Peyer's patch (tissue), 4 donors: ENCODE measurements at regions not wholly inside any gene's neighbourhood (a gene's known extent, or its start where the extent isn't known, plus 50 kb on each side); places are given as distances from the start of the nearest gene placed in this dataset.

Experiments
- POLR2A ChIP-seq, 2 donors: fragments of 450-650 bp; IDR thresholded peaks; one replicate each; pipeline ENCODE4 v1.5.1; 2017; ENCODE audit warnings: antibody characterized with exemption in 2 of 2, mild to moderate bottlenecking in 2 of 2, moderate library complexity in 2 of 2
- TF ChIP-seq, protein P1 (sequence below), 6 experiments: fragments of 450-650 bp in 4 of 6; fragments of 200-600 bp in 2 of 6; sonication (generic) in 1 of 6; IDR thresholded peaks; one replicate each; pipeline ENCODE4 v1.5.1; 2017 to 2019; ENCODE audit warnings: antibody characterized with exemption in 6 of 6, mild to moderate bottlenecking in 3 of 6, moderate library complexity in 1 of 6

DNA sequence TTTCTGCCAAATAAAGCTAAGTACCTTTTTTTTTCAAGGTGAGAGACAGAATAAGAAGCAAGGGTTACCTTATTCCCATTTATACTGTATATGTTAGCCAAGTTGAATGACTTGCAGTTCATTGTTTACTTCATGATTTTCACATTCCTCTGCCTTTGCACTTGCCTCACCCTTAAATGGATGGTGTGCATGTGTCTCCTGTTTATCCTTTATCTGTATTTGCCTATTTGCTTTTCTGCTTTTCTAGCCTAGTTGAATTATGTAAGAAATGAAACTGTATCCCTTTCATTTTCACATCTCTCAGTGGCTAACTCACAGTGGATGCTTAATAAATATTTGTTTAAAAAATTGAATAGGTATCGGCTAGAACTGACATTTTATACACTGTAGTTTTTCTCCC lies 200.8 kb upstream of the ST8SIA4 start:
- TF ChIP-seq, protein P1, sequence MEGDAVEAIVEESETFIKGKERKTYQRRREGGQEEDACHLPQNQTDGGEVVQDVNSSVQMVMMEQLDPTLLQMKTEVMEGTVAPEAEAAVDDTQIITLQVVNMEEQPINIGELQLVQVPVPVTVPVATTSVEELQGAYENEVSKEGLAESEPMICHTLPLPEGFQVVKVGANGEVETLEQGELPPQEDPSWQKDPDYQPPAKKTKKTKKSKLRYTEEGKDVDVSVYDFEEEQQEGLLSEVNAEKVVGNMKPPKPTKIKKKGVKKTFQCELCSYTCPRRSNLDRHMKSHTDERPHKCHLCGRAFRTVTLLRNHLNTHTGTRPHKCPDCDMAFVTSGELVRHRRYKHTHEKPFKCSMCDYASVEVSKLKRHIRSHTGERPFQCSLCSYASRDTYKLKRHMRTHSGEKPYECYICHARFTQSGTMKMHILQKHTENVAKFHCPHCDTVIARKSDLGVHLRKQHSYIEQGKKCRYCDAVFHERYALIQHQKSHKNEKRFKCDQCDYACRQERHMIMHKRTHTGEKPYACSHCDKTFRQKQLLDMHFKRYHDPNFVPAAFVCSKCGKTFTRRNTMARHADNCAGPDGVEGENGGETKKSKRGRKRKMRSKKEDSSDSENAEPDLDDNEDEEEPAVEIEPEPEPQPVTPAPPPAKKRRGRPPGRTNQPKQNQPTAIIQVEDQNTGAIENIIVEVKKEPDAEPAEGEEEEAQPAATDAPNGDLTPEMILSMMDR (IDR thresholded peaks at IDR 0.05) = no peak
- TF ChIP-seq POLR2A (IDR thresholded peaks at IDR 0.05) = no peak
